ENCODE measurements at regions not wholly inside any gene's neighbourhood (a gene's known extent, or its start where the extent isn't known, plus 50 kb on each side); places are given as distances from the start of the nearest gene placed in this dataset.

DNA sequence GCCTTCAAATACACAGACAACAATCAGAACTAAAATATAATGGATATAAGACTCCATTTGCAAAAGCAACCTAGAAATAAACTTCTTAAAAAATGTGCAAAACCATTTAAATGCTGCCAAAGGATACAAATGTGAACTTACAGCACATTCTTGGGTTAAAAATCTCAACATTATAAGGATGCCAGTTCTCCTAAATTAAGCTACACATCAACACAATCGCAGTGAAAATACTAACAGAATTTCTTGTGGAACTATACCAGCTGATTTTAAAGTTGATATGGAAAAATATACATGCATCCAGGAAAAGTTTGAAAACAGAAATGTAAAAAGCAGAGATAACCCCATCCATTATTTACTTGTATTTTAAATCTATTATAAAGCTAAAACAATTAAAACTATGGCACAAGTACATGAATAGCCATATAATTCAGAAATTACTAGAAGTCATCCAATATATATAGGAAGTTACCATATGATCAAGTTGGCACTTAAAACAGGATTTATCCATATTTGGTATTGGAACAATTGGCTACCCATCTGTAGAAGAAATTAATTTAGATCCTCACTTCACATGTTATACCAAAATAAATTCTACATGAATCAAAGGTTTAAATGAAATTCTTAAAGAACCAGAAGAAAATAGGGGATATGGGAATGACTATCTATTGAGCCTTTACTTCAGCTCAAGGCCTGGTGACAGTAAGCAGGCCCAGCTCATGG, 151.7 kb upstream of the GLI2 start:
- peaks cover 48% of the 10 kb centered on the region for H3K27me3 Mint-ChIP-seq (ENCODE audit: low read depth)
- H3K4me1 Mint-ChIP-seq, result peaks cover 21% of the 10 kb centered on the region
- TF ChIP-seq, protein P1, sequence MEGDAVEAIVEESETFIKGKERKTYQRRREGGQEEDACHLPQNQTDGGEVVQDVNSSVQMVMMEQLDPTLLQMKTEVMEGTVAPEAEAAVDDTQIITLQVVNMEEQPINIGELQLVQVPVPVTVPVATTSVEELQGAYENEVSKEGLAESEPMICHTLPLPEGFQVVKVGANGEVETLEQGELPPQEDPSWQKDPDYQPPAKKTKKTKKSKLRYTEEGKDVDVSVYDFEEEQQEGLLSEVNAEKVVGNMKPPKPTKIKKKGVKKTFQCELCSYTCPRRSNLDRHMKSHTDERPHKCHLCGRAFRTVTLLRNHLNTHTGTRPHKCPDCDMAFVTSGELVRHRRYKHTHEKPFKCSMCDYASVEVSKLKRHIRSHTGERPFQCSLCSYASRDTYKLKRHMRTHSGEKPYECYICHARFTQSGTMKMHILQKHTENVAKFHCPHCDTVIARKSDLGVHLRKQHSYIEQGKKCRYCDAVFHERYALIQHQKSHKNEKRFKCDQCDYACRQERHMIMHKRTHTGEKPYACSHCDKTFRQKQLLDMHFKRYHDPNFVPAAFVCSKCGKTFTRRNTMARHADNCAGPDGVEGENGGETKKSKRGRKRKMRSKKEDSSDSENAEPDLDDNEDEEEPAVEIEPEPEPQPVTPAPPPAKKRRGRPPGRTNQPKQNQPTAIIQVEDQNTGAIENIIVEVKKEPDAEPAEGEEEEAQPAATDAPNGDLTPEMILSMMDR (conservative IDR thresholded peaks at IDR 0.05), result no peak
- H3K9me3 Mint-ChIP-seq, result no peaks in the 10 kb centered on the region
- DNase-seq (ENCODE audit: low read depth, low spot score), result no peak
- no peak overlapping the region for H3K27ac Mint-ChIP-seq (ENCODE audit: unreplicated experiment)
- H3K4me3 Mint-ChIP-seq, result no peak overlapping the region
- no peaks in the 10 kb centered on the region for H3K36me3 Mint-ChIP-seq (ENCODE audit: low read depth)

DNA sequence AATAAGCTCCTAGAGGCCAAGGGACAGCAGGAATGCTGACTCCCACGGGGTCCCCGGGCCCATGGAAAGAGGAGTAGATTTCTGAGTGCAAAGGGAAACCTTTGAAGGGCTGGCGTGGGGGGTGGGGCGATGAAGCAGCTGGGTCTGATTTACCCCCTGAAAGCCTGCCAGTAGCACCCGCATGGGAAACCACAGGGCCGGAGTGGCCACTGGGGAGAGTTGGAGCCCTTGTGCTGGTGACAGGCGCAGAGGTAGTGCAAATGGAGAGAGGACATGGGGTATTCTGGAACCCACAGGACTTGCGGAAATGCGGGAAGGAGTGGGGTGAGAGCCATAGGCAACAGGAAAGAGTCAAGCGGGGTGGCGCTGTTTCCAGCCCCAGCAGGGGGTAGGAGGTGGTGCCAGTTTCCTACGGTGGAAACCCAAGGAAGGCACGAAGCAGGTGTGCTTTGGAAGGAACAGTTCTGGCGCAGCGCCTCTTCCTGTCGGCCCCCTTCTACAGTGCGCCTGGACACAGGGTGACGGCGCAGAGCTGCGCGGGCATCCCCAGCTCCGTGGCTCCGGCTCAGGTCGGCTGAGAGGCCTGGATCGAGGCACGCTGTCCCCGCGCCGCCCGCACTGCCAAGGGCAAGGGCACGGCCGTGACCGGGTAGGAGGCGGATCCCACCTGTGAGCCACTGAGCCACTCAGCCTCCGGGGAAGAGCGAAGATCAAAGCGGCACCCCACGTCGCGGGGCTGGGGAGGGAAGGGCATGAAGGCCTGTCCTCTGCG, 149.0 kb upstream of the GLI2 start:
- H3K4me1 Mint-ChIP-seq, result peaks cover 23% of the 10 kb centered on the region

DNA sequence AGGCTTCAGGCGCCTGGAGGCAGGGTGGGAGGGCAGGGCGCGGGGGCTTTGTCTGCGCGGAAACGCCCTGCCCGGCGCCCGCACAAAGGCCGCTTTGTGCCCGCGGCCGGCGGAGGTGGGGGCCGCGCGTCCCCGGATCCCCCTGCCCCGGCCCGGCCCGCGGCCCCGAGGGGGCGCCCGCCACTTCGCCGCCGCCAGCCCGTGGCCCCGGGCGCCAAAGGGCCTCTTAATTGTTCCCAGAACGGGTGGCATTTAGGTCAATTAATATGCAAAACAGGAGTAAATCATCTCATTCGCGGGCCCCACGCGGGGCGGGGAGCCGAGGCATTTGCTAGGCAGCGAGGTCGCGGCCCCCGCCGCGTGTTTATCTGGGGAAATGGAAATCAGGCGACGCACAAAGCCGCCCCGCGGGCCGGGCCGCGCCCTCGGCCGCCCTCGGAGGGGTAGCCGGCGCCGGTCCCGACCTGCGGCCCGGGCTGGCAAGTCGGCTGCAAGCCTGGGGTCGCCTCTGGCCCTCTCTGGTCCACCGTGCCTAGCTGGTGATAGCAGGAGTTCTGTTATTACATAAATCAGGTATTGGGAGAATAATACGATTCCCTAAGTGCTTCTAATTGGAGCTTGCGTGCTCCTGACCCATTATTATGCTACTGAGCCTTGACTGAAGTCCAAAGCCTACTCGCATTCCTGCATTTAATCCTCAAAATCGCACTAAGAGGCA, 148.2 kb upstream of the GLI2 start:
- H3K9me3 Mint-ChIP-seq, result no peaks in the 10 kb centered on the region
- peaks cover 64% of the 10 kb centered on the region for H3K27me3 Mint-ChIP-seq (ENCODE audit: low read depth)
- peaks cover 25% of the 10 kb centered on the region for H3K4me1 Mint-ChIP-seq
- no peak overlapping the region for H3K27ac Mint-ChIP-seq (ENCODE audit: unreplicated experiment)
- TF ChIP-seq, protein P1 (conservative IDR thresholded peaks at IDR 0.05), result peak; percentile 18
- H3K36me3 Mint-ChIP-seq (ENCODE audit: low read depth), result no peaks in the 10 kb centered on the region
- peak overlapping the region; percentile 16 for H3K4me3 Mint-ChIP-seq
- DNase-seq (ENCODE audit: low read depth, low spot score), result peak; percentile 35

More for the DNA sequence above, 149.0 kb upstream of the GLI2 start:
- Mint-ChIP-seq H3K36me3 (ENCODE audit: low read depth) (no peaks in the 10 kb centered on the region), H3K4me3 (peak overlapping the region; percentile 64), H3K27ac (ENCODE audit: unreplicated experiment) (peak overlapping the region; percentile 46), H3K27me3 (ENCODE audit: low read depth) (peaks cover 63% of the 10 kb centered on the region), H3K9me3 (no peaks in the 10 kb centered on the region)
- peak; percentile 27 for DNase-seq (ENCODE audit: low read depth, low spot score)
- TF ChIP-seq, protein P1 (conservative IDR thresholded peaks at IDR 0.05), result no peak

DNA sequence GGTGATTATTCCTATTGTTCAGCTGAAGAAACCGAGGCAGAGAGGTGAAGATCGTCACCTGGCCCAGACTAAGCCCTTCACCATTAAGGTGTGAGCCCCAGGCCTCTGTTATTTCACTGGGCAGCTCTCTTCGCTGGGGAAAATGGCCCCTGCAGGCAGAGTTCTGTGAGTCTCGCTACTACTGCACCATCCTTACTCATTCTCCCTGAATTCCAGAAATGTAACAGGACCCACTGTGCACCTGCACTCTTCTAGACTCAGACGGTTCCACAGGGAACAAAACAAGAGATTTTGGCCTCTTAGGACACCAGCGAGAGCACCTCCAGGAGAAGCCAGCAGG, 147.7 kb upstream of the GLI2 start:
- Mint-ChIP-seq H3K36me3 (ENCODE audit: low read depth) (no peaks in the 10 kb centered on the region), H3K9me3 (no peaks in the 10 kb centered on the region), H3K27me3 (ENCODE audit: low read depth) (peaks cover 63% of the 10 kb centered on the region), H3K27ac (ENCODE audit: unreplicated experiment) (no peak overlapping the region), H3K4me1 (peaks cover 25% of the 10 kb centered on the region), H3K4me3 (peak overlapping the region; percentile 16)
- TF ChIP-seq, protein P1 (conservative IDR thresholded peaks at IDR 0.05), result no peak
- no peak for DNase-seq (ENCODE audit: low read depth, low spot score)

DNA sequence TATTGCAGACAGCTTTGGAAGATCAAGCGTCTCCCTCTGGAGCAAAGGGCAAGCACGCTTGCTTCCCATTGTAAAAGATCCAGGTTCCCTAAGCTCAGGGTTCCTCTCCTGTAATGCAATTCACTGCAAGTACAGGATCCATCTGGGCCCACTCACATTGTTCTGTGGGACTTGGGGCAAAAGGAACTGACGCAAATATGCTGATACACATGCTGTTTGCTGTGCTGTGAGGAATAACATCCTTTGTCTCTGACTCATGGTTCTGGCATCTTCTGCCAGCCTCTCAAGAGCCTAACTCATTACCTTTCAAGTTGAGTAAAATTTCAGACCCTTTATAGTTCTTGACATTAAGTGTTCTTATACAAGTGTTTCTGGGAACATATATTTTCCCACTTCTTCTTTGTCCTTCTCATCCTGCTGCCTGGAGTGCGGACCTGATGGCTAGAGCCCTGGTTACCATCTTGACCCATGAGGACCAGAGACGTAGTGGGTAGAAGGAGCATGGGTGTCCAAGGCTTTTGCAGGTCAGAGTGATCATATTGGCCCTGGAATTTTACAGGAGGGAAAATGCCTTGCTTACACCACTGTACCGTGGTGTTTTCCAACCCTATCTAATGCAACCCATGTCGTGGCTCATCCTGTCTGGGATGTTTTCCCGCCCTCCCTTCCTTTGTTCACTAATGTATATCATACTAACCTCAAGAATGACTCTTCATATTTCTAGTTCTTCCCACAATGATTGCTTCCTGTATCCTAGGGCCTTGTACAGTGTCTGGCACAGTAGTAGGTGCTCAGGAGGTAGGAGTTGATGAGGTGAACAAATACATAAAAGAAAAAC, 145.7 kb upstream of the GLI2 start:
- Mint-ChIP-seq H3K27me3 (ENCODE audit: low read depth) (peaks cover 69% of the 10 kb centered on the region), H3K4me3 (no peak overlapping the region), H3K4me1 (peaks cover 31% of the 10 kb centered on the region), H3K9me3 (no peaks in the 10 kb centered on the region), H3K27ac (ENCODE audit: unreplicated experiment) (no peak overlapping the region), H3K36me3 (ENCODE audit: low read depth) (no peaks in the 10 kb centered on the region)
- TF ChIP-seq, protein P1 (conservative IDR thresholded peaks at IDR 0.05), result no peak
- no peak for DNase-seq (ENCODE audit: low read depth, low spot score)

Measured in neural crest cell (in vitro differentiated cells).